ENCODE measurements at regions not wholly inside any gene's neighbourhood (a gene's known extent, or its start where the extent isn't known, plus 50 kb on each side); places are given as distances from the start of the nearest gene placed in this dataset.

DNA sequence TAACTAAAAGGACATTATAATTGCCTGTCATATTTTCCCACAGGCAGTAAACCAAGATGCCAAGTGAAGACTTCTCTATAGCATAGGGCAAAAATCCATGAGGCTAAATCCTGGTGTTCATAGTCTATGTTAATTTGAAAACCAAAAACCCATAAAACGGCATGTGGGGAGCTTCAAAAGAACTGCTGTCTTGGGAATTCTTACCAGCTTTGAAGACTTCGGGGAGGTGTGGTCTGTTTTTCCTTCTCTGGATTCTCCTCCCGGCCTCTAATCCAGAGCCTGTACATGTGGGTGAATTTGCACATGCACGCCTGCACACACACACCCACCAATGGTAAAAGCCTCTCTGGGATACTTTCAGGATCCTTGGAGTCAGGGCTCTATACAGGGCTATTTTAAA, 61.9 kb upstream of the IFNG-AS1 start:
- H3K4me2 ChIP-seq: peak overlapping the region; percentile 8
- no peaks in the 10 kb centered on the region for H3K36me3 ChIP-seq (replicated peaks; ENCODE audit: insufficient read depth, low read depth)
- peaks cover 29% of the 10 kb centered on the region for H3K4me1 ChIP-seq (ENCODE audit: insufficient read depth)
- no peaks in the 10 kb centered on the region for H3K9me3 ChIP-seq (ENCODE audit: low read depth)
- no peaks in the 10 kb centered on the region for H3K79me2 ChIP-seq
- TF ChIP-seq EZH2 (IDR thresholded peaks at IDR 0.05; ENCODE audit: borderline replicate concordance) (no peak), EZH2phosphoT487 (IDR thresholded peaks at IDR 0.05; ENCODE audit: low read depth, severe bottlenecking, unreplicated experiment) (no peak)
- TF ChIP-seq, protein P1, sequence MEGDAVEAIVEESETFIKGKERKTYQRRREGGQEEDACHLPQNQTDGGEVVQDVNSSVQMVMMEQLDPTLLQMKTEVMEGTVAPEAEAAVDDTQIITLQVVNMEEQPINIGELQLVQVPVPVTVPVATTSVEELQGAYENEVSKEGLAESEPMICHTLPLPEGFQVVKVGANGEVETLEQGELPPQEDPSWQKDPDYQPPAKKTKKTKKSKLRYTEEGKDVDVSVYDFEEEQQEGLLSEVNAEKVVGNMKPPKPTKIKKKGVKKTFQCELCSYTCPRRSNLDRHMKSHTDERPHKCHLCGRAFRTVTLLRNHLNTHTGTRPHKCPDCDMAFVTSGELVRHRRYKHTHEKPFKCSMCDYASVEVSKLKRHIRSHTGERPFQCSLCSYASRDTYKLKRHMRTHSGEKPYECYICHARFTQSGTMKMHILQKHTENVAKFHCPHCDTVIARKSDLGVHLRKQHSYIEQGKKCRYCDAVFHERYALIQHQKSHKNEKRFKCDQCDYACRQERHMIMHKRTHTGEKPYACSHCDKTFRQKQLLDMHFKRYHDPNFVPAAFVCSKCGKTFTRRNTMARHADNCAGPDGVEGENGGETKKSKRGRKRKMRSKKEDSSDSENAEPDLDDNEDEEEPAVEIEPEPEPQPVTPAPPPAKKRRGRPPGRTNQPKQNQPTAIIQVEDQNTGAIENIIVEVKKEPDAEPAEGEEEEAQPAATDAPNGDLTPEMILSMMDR (IDR thresholded peaks at IDR 0.05; ENCODE audit: poor library complexity): no peak
- no peaks in the 10 kb centered on the region for H3K27me3 ChIP-seq
- no peak overlapping the region for H3K4me3 ChIP-seq
- no peak overlapping the region for H2AFZ ChIP-seq
- H3K9me2 ChIP-seq (replicated peaks; ENCODE audit: insufficient read depth): no peaks in the 10 kb centered on the region
- WGBS (ENCODE audit: low lambda C conversion rate, missing lambda C conversion rate): 40% methylated on average over 4 of the region's 4 CpGs
- no peaks in the 10 kb centered on the region for H4K20me1 ChIP-seq (ENCODE audit: insufficient read depth, poor library complexity, severe bottlenecking)
- no peak for DNase-seq (ENCODE audit: low spot score)
- H3K27ac ChIP-seq: peak overlapping the region; percentile 59

DNA sequence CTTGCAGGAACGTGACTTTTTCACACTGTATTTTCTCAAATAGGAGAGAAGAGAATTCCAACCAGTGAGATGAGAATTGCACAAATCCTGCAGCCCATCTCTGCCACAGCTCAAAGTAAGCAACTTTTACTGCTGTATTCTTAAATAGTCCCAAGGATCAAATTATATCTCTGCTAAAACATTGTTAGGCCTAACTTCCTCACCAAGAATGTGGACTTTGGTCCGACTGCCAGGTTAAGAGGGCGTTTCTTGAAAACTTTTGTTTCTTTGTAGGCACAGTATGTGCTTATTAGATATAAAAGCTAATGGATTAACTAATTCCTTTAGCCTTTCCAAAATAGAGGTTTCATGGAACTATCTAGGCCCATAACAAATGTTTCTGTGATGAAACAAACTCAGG, 61.4 kb upstream of the IFNG-AS1 start:
- TF ChIP-seq, protein P1 (IDR thresholded peaks at IDR 0.05; ENCODE audit: poor library complexity): no peak
- TF ChIP-seq EZH2 (IDR thresholded peaks at IDR 0.05; ENCODE audit: borderline replicate concordance) (no peak), EZH2phosphoT487 (IDR thresholded peaks at IDR 0.05; ENCODE audit: low read depth, severe bottlenecking, unreplicated experiment) (no peak)
- Histone ChIP-seq H3K4me2 (peak overlapping the region; percentile 8), H3K4me1 (ENCODE audit: insufficient read depth) (peaks cover 29% of the 10 kb centered on the region), H2AFZ (no peak overlapping the region), H3K9me2 (replicated peaks; ENCODE audit: insufficient read depth) (no peaks in the 10 kb centered on the region), H3K27me3 (no peaks in the 10 kb centered on the region), H3K27ac (peak overlapping the region; percentile 59), H3K9me3 (ENCODE audit: low read depth) (no peaks in the 10 kb centered on the region), H3K4me3 (no peak overlapping the region), H4K20me1 (ENCODE audit: insufficient read depth, poor library complexity, severe bottlenecking) (no peaks in the 10 kb centered on the region), H3K36me3 (replicated peaks; ENCODE audit: insufficient read depth, low read depth) (no peaks in the 10 kb centered on the region), H3K79me2 (no peaks in the 10 kb centered on the region)
- WGBS (ENCODE audit: low lambda C conversion rate, missing lambda C conversion rate): 42% methylated on average over 3 of the region's 3 CpGs
- DNase-seq (ENCODE audit: low spot score): no peak

DNA sequence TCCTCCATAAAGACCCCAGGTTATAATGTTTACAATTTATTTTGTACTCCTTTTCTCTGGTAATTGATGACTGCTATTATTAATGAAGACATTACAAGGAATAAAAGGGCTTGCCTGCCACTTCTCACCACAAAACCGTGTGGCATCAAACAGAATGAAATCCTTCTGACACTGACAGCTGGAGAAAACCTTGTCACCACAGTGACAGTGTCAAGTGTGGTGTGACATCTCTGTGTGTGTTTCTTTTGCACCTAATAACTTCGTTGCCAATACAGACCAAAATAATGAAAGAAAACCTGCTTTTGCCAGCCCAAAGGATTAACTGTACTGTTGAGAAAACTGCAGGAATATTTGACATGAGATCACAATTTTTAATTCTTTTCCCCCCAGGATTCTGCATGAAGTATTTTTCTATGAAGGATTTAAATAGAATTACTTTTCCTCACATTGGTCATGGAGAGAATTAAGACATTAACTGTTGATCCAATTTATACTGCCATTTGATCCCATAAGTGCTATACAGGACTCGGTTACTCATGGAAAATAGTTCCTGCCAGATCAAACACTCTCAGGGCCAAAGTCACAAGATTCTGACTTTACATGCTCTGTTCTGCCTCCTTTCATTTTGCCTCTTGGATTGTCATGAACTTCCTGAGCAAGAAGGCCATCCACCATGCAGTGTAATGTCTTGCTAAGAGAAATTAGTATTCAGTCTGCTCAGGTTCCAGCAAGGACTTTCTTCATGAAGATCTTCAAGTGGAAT, 60.4 kb upstream of the IFNG-AS1 start:
- H4K20me1 ChIP-seq (ENCODE audit: insufficient read depth, poor library complexity, severe bottlenecking): no peaks in the 10 kb centered on the region
- H3K79me2 ChIP-seq: no peaks in the 10 kb centered on the region
- no peaks in the 10 kb centered on the region for H3K36me3 ChIP-seq (replicated peaks; ENCODE audit: insufficient read depth, low read depth)
- no peak for DNase-seq (ENCODE audit: low spot score)
- H3K4me1 ChIP-seq (ENCODE audit: insufficient read depth): peaks cover 29% of the 10 kb centered on the region
- TF ChIP-seq EZH2phosphoT487 (IDR thresholded peaks at IDR 0.05; ENCODE audit: low read depth, severe bottlenecking, unreplicated experiment): no peak
- TF ChIP-seq EZH2 (IDR thresholded peaks at IDR 0.05; ENCODE audit: borderline replicate concordance): no peak
- TF ChIP-seq, protein P1 (IDR thresholded peaks at IDR 0.05; ENCODE audit: poor library complexity): no peak
- peak overlapping the region; percentile 59 for H3K27ac ChIP-seq
- no peaks in the 10 kb centered on the region for H3K9me3 ChIP-seq (ENCODE audit: low read depth)
- no peak overlapping the region for H2AFZ ChIP-seq
- no peak overlapping the region for H3K4me2 ChIP-seq
- no peaks in the 10 kb centered on the region for H3K9me2 ChIP-seq (replicated peaks; ENCODE audit: insufficient read depth)
- no peak overlapping the region for H3K4me3 ChIP-seq
- no peaks in the 10 kb centered on the region for H3K27me3 ChIP-seq
- WGBS (ENCODE audit: low lambda C conversion rate, missing lambda C conversion rate): 62% methylated on average over 3 of the region's 3 CpGs

Data from hepatocyte (in vitro differentiated cells).